Neural cell (in vitro differentiated cells): ENCODE measurements at regions not wholly inside any gene's neighbourhood (a gene's known extent, or its start where the extent isn't known, plus 50 kb on each side); places are given as distances from the start of the nearest gene placed in this dataset.

ENCODE experiments used
- H2AFZ ChIP-seq: fragments of 200-600, 300-800 bp; sonication (generic), shearing (Covaris generic); 2 replicates; pipeline ENCODE4 v1.6.0; 2014; ENCODE audit warnings: low read depth, mild to moderate bottlenecking, antibody characterized with exemption, low read length, moderate library complexity
- H3F3A ChIP-seq: fragments of 200-600 bp; shearing (Covaris generic); 2 replicates; pipeline ENCODE4 v1.6.1; 2016; ENCODE audit warnings: mild to moderate bottlenecking, moderate library complexity, mixed read lengths, antibody characterized with exemption, low read length; ENCODE audit not compliant: insufficient read depth, poor library complexity, severe bottlenecking
- H3K27ac ChIP-seq: fragments of 200-600, 300-800 bp; sonication (generic), shearing (Covaris generic); 2 replicates; pipeline ENCODE4 v1.5.1; 2014; ENCODE audit warnings: mild to moderate bottlenecking, low read length, moderate library complexity
- H3K27me3 ChIP-seq: fragments of 300-800, 200-600 bp; sonication (generic), shearing (Covaris generic); 2 replicates; pipeline ENCODE4 v1.6.0; 2014; ENCODE audit warnings: mild to moderate bottlenecking, low read depth, low read length, moderate library complexity; ENCODE audit not compliant: insufficient read depth
- H3K36me3 ChIP-seq: fragments of 300-800, 200-600 bp; sonication (generic), shearing (Covaris generic); 2 replicates; pipeline ENCODE4 v1.5.1; 2014; ENCODE audit warnings: mild to moderate bottlenecking, antibody characterized with exemption, low read length, moderate library complexity; ENCODE audit not compliant: insufficient read depth
- H3K4me2 ChIP-seq: fragments of 300-800, 200-600 bp; sonication (generic), shearing (Covaris generic); 2 replicates; pipeline ENCODE4 v1.6.0; 2014; ENCODE audit warnings: mild to moderate bottlenecking, low read length
- H3K4me3 ChIP-seq: fragments of 300-800, 200-600 bp; sonication (generic), shearing (Covaris generic); 2 replicates; pipeline ENCODE4 v1.5.1; 2014; ENCODE audit warnings: mild to moderate bottlenecking, low read length, moderate library complexity
- H3K79me2 ChIP-seq: fragments of 200-600 bp; shearing (Covaris generic); replicated peaks from 2 replicates; pipeline ENCODE4 v1.6.0; 2014; ENCODE audit warnings: mild to moderate bottlenecking, low read length, moderate library complexity; ENCODE audit not compliant: insufficient read depth
- H3K9ac ChIP-seq: fragments of 300-800, 200-600 bp; sonication (generic), shearing (Covaris generic); 2 replicates; pipeline ENCODE4 v1.6.1; 2016; ENCODE audit warnings: mild to moderate bottlenecking, low read length, mixed read lengths
- H3K9me2 ChIP-seq: fragments of 200-600 bp; shearing (Covaris generic); 2 replicates; pipeline ENCODE4 v1.6.1; 2016; ENCODE audit warnings: mild to moderate bottlenecking, low read length, mixed read lengths; ENCODE audit not compliant: insufficient read depth
- H3K9me3 ChIP-seq: fragments of 200-600, 300-800 bp; sonication (generic), shearing (Covaris generic); 2 replicates; pipeline ENCODE4 v1.6.1; 2016; ENCODE audit warnings: mild to moderate bottlenecking, mixed run types, low read length, moderate library complexity, mixed read lengths
- H4K20me1 ChIP-seq: fragments of 200-600 bp; shearing (Covaris generic); 2 replicates; pipeline ENCODE4 v1.6.1; 2016; ENCODE audit warnings: mild to moderate bottlenecking, mixed run types; ENCODE audit not compliant: insufficient read depth
- CTCF ChIP-seq: fragments of 450-650 bp; IDR thresholded peaks from 2 replicates; pipeline ENCODE4 v1.5.1; 2014; ENCODE audit warnings: antibody characterized with exemption, mild to moderate bottlenecking, moderate library complexity; ENCODE audit not compliant: poor library complexity, severe bottlenecking
- EP300 ChIP-seq: fragments of 450-650 bp; conservative IDR thresholded peaks from 2 replicates; pipeline ENCODE4 v1.6.1; 2014; ENCODE audit warnings: antibody characterized with exemption, mild to moderate bottlenecking, moderate library complexity; ENCODE audit not compliant: poor library complexity, severe bottlenecking
- MXI1 ChIP-seq: fragments of 450-650 bp; conservative IDR thresholded peaks from 2 replicates; pipeline ENCODE4 v1.6.1; 2014; ENCODE audit warnings: antibody characterized with exemption, mild to moderate bottlenecking; ENCODE audit not compliant: poor library complexity, severe bottlenecking
- RAD21 ChIP-seq: fragments of 450-650 bp; conservative IDR thresholded peaks from 2 replicates; pipeline ENCODE4 v1.6.1; 2014; ENCODE audit warnings: antibody characterized with exemption, mild to moderate bottlenecking, moderate library complexity
- REST ChIP-seq: IDR thresholded peaks from 2 replicates; pipeline ENCODE4 v1.6.1; 2012; ENCODE audit warnings: borderline replicate concordance
- SMC3 ChIP-seq: fragments of 450-650 bp; conservative IDR thresholded peaks from 2 replicates; pipeline ENCODE4 v1.6.1; 2014; ENCODE audit warnings: antibody characterized with exemption, mild to moderate bottlenecking, moderate library complexity; ENCODE audit not compliant: poor library complexity
- TAF1 ChIP-seq: IDR thresholded peaks from 2 replicates; pipeline ENCODE4 v1.6.1; 2012; ENCODE audit warnings: low read depth

- Histone ChIP-seq H3K79me2 (no peaks in the 10 kb centered on the region), H2AFZ (no peak overlapping the region), H3F3A (no peaks in the 10 kb centered on the region), H3K27ac (no peak overlapping the region), H3K9me2 (no peaks in the 10 kb centered on the region), H3K9me3 (no peaks in the 10 kb centered on the region), H3K4me3 (no peak overlapping the region), H3K36me3 (no peaks in the 10 kb centered on the region), H3K9ac (no peak overlapping the region), H3K27me3 (no peaks in the 10 kb centered on the region), H4K20me1 (no peaks in the 10 kb centered on the region), H3K4me2 (no peak overlapping the region)
- TF ChIP-seq SMC3 (no peak), CTCF (no peak), MXI1 (no peak), RAD21 (no peak)
These were observed 963.6 kb upstream of the CNTNAP5 start for GRCh38 chr2:123061534-123061933.

GRCh38 chr2:123073371-123073770, 951.7 kb upstream of the CNTNAP5 start:
- no peaks in the 10 kb centered on the region for H4K20me1 ChIP-seq
- no peaks in the 10 kb centered on the region for H3K27me3 ChIP-seq
- H3K79me2 ChIP-seq: no peaks in the 10 kb centered on the region
- TF ChIP-seq RAD21 (no peak), CTCF (no peak), TAF1 (no peak), EP300 (no peak), REST (no peak), MXI1 (no peak), SMC3 (no peak)
- H3K9me3 ChIP-seq: no peaks in the 10 kb centered on the region
- H3K4me2 ChIP-seq: no peak overlapping the region
- H3K27ac ChIP-seq: no peak overlapping the region
- H2AFZ ChIP-seq: no peak overlapping the region
- no peaks in the 10 kb centered on the region for H3F3A ChIP-seq
- no peak overlapping the region for H3K4me3 ChIP-seq
- no peak overlapping the region for H3K9ac ChIP-seq
- no peaks in the 10 kb centered on the region for H3K9me2 ChIP-seq
- no peaks in the 10 kb centered on the region for H3K36me3 ChIP-seq
